Muscle of leg (tissue), 3 donors: ENCODE measurements at regions not wholly inside any gene's neighbourhood (a gene's known extent, or its start where the extent isn't known, plus 50 kb on each side); places are given as distances from the start of the nearest gene placed in this dataset.
A peak's percentile ranks its signal among the peaks of the same experiment; 100 is the strongest.

Source experiments
- DNase-seq: peaks from one replicate; pipeline ENCODE4 v3.0.0; 2013
- H3K27ac ChIP-seq: one replicate; pipeline ENCODE4 v1.5.1; 2013; ENCODE audit warnings: mild to moderate bottlenecking, low read length, control low read depth
- H3K27me3 ChIP-seq: one replicate; pipeline ENCODE4 v1.6.1; 2013; ENCODE audit warnings: low read length; ENCODE audit not compliant: control insufficient read depth, insufficient read depth
- H3K36me3 ChIP-seq: one replicate; pipeline ENCODE4 v1.6.1; 2013; ENCODE audit warnings: low read length; ENCODE audit not compliant: control insufficient read depth, insufficient read depth
- H3K4me1 ChIP-seq: one replicate; pipeline ENCODE4 v1.6.1; 2013; ENCODE audit warnings: low read length; ENCODE audit not compliant: control insufficient read depth, insufficient read depth
- H3K4me3 ChIP-seq: one replicate; pipeline ENCODE4 v1.5.1; 2013; ENCODE audit warnings: low read length, control low read depth
- H3K9me3 ChIP-seq: replicated peaks from 2 replicates; pipeline ENCODE4 v1.6.1; 2013; ENCODE audit warnings: low read depth, low read length; ENCODE audit not compliant: control insufficient read depth
- WGBS: methylation state at CpG from one replicate; pipeline ENCODE4 v1.1.5; 2013; ENCODE audit warnings: missing lambda C conversion rate; ENCODE audit not compliant: insufficient coverage; 5-methylcytosine and 5-hydroxymethylcytosine counted together

- Histone ChIP-seq H3K27ac (no peak overlapping the region), H3K4me1 (no peaks in the 10 kb centered on the region), H3K27me3 (no peaks in the 10 kb centered on the region), H3K4me3 (no peak overlapping the region), H3K36me3 (no peaks in the 10 kb centered on the region), H3K9me3 (peaks cover 2% of the 10 kb centered on the region)
- DNase-seq, result no peak
- no CpG with 5 or more reads among the region's 4 CpGs for WGBS
These were observed 120.1 kb upstream of the AGBL1 start for GRCh38 chr15:85959611-85960010.

- Histone ChIP-seq H3K4me3 (no peak overlapping the region), H3K4me1 (no peaks in the 10 kb centered on the region), H3K27ac (no peak overlapping the region), H3K27me3 (no peaks in the 10 kb centered on the region), H3K9me3 (peaks cover 2% of the 10 kb centered on the region), H3K36me3 (no peaks in the 10 kb centered on the region)
- WGBS, result 85% methylated on average over 2 of the region's 2 CpGs
- no peak for DNase-seq
These were observed 119.3 kb upstream of the AGBL1 start for GRCh38 chr15:85960381-85960780.

GRCh38 chr15:85961821-85962220 lies 117.8 kb upstream of the AGBL1 start:
- Histone ChIP-seq H3K9me3 (peaks cover 2% of the 10 kb centered on the region), H3K27me3 (no peaks in the 10 kb centered on the region), H3K36me3 (no peaks in the 10 kb centered on the region), H3K4me1 (no peaks in the 10 kb centered on the region), H3K27ac (no peak overlapping the region), H3K4me3 (no peak overlapping the region)
- DNase-seq, result no peak
- WGBS, result 90% methylated on average over 3 of the region's 4 CpGs

GRCh38 chr15:85963262-85963760 lies 116.4 kb upstream of the AGBL1 start:
- Histone ChIP-seq H3K36me3 (no peaks in the 10 kb centered on the region), H3K4me3 (no peak overlapping the region), H3K27ac (no peak overlapping the region), H3K27me3 (no peaks in the 10 kb centered on the region), H3K4me1 (no peaks in the 10 kb centered on the region), H3K9me3 (peaks cover 2% of the 10 kb centered on the region)
- DNase-seq, result no peak
- WGBS, result 100% methylated on average over 2 of the region's 4 CpGs

GRCh38 chr15:85964471-85964870 lies 115.2 kb upstream of the AGBL1 start:
- Histone ChIP-seq H3K27me3 (no peaks in the 10 kb centered on the region), H3K36me3 (no peaks in the 10 kb centered on the region), H3K27ac (no peak overlapping the region), H3K9me3 (peaks cover 2% of the 10 kb centered on the region), H3K4me3 (no peak overlapping the region), H3K4me1 (no peaks in the 10 kb centered on the region)
- DNase-seq, result no peak
- WGBS, result no CpG with 5 or more reads among the region's 2 CpGs

- WGBS, result 90% methylated on average over 1 of the region's 2 CpGs
These were observed 112.1 kb upstream of the AGBL1 start for GRCh38 chr15:85967553-85967952.

GRCh38 chr15:85972805-85973540 lies 106.7 kb upstream of the AGBL1 start:
- Histone ChIP-seq H3K4me1 (peaks cover 23% of the 10 kb centered on the region), H3K36me3 (no peaks in the 10 kb centered on the region), H3K27me3 (no peaks in the 10 kb centered on the region), H3K27ac (peak overlapping the region; percentile 81), H3K4me3 (no peak overlapping the region), H3K9me3 (peaks cover 6% of the 10 kb centered on the region)
- no peak for DNase-seq
- 83% methylated on average over 3 of the region's 3 CpGs for WGBS

More at GRCh38 chr15:85967553-85967952, 112.1 kb upstream of the AGBL1 start:
- Histone ChIP-seq H3K27ac (no peak overlapping the region), H3K4me3 (no peak overlapping the region), H3K4me1 (no peaks in the 10 kb centered on the region), H3K27me3 (no peaks in the 10 kb centered on the region), H3K36me3 (no peaks in the 10 kb centered on the region), H3K9me3 (peaks cover 2% of the 10 kb centered on the region)
- DNase-seq, result no peak

- no peak overlapping the region for H3K4me3 ChIP-seq
- H3K27ac ChIP-seq, result peak overlapping the region; percentile 81
- peaks cover 6% of the 10 kb centered on the region for H3K9me3 ChIP-seq
- WGBS, result 35% methylated on average over 4 of the region's 8 CpGs
- peaks cover 23% of the 10 kb centered on the region for H3K4me1 ChIP-seq
- DNase-seq, result peak; percentile 84
- no peaks in the 10 kb centered on the region for H3K27me3 ChIP-seq
- no peaks in the 10 kb centered on the region for H3K36me3 ChIP-seq
These were observed 105.9 kb upstream of the AGBL1 start for GRCh38 chr15:85973584-85974347.

- H3K27ac ChIP-seq, result peak overlapping the region; percentile 81
- H3K36me3 ChIP-seq, result no peaks in the 10 kb centered on the region
- H3K4me1 ChIP-seq, result peaks cover 23% of the 10 kb centered on the region
- H3K9me3 ChIP-seq, result peaks cover 6% of the 10 kb centered on the region
- no CpG with 5 or more reads among the region's 3 CpGs for WGBS
- no peaks in the 10 kb centered on the region for H3K27me3 ChIP-seq
- no peak for DNase-seq
- H3K4me3 ChIP-seq, result no peak overlapping the region
These were observed 105.3 kb upstream of the AGBL1 start for GRCh38 chr15:85974348-85974705.

GRCh38 chr15:85974742-85975141 lies 104.9 kb upstream of the AGBL1 start:
- DNase-seq, result no peak
- no CpG with 5 or more reads among the region's 3 CpGs for WGBS
- Histone ChIP-seq H3K4me1 (peaks cover 23% of the 10 kb centered on the region), H3K27ac (peak overlapping the region; percentile 4), H3K9me3 (peaks cover 6% of the 10 kb centered on the region), H3K4me3 (no peak overlapping the region), H3K36me3 (no peaks in the 10 kb centered on the region), H3K27me3 (no peaks in the 10 kb centered on the region)
